22Rv1 (cell line): ENCODE measurements at regions not wholly inside any gene's neighbourhood (a gene's known extent, or its start where the extent isn't known, plus 50 kb on each side); places are given as distances from the start of the nearest gene placed in this dataset.

Experiments used
- H3K27ac ChIP-seq: fragments of 450-650 bp; 2 replicates; pipeline ENCODE4 v1.5.1; 2017
- ZFX ChIP-seq: fragments of 450-650 bp; IDR thresholded peaks from 2 replicates; pipeline ENCODE4 v1.6.1; 2017; ENCODE audit warnings: antibody characterized with exemption, borderline replicate concordance
- TF ChIP-seq, protein P1 (sequence below): fragments of 450-650 bp; IDR thresholded peaks from 2 replicates; pipeline ENCODE4 v1.5.1; 2017; ENCODE audit warnings: mild to moderate bottlenecking

DNA sequence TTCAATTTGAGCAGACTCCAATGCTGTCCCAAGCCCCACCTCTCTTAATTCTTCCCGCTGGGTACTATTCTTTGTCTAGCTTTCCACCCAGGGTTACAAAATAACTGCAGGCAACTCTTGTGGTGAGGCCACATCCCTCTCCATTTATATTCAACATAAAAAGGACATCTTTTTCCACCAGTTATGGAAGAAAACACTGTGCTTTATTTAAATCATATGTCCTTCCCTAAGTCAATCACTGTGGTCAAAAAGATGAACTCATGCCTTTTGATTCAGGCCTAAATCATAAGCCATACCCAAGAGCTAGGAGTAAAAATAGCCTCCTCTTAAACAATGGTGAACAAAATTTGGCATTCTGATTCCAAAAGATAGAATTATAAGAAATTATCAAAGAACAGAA, 386.0 kb downstream of the SEMA3D start:
- no peak overlapping the region for H3K27ac ChIP-seq
- TF ChIP-seq, protein P1, sequence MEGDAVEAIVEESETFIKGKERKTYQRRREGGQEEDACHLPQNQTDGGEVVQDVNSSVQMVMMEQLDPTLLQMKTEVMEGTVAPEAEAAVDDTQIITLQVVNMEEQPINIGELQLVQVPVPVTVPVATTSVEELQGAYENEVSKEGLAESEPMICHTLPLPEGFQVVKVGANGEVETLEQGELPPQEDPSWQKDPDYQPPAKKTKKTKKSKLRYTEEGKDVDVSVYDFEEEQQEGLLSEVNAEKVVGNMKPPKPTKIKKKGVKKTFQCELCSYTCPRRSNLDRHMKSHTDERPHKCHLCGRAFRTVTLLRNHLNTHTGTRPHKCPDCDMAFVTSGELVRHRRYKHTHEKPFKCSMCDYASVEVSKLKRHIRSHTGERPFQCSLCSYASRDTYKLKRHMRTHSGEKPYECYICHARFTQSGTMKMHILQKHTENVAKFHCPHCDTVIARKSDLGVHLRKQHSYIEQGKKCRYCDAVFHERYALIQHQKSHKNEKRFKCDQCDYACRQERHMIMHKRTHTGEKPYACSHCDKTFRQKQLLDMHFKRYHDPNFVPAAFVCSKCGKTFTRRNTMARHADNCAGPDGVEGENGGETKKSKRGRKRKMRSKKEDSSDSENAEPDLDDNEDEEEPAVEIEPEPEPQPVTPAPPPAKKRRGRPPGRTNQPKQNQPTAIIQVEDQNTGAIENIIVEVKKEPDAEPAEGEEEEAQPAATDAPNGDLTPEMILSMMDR: no peak
- TF ChIP-seq ZFX: no peak

DNA sequence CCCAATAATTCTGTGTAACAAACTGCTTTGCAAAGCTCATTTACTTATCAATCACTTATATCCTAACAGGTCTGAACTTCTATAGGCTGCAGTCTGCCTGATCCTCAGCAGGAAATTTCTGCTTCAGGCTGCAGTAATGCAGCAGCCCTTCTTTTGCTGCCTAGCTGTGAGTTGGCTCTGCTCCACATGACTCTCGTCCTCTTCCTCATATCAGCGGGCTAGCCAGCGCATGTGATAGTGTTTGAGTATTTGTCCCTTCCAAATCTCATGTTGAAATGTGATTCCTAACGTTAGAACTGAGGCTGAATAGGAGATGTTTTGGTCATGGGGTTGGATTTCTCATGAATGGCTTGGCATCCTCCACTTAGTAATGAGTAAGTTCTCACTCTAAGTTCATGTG, 387.8 kb downstream of the SEMA3D start:
- TF ChIP-seq, protein P1: no peak
- TF ChIP-seq ZFX: no peak

DNA sequence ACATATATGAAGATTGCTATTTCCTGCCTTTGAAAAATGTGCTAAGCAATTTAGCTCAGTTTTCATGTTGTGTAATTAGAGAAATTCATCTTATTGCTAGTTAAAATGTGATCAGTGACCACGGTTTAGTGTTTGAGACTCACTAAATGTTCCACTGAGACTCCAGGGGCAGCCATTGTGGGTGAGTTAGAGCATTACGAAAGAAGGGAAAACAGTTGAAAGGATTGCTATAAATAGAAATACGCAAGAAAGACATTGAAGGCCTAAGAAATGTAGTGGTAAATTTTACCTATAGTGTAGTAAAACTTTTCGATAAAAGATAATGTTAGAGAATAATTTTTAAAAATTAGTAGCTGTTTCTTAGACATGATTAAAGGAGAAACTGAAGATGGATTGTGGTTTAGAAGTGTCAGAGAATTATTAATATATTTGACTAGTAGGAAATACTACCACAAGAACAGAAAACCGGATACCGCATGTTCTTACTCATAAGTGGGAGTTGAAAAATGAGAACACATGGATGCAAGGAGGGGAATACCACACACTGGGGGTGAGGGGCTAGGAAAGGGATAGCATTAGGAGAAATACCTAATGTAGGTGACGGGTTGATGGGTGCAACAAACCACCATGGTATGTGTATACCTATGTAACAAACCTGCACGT, 394.5 kb downstream of the SEMA3D start:
- no peak overlapping the region for H3K27ac ChIP-seq
- no peak for TF ChIP-seq ZFX
- TF ChIP-seq, protein P1: no peak

More for the DNA sequence above, 387.8 kb downstream of the SEMA3D start:
- H3K27ac ChIP-seq: no peak overlapping the region

DNA sequence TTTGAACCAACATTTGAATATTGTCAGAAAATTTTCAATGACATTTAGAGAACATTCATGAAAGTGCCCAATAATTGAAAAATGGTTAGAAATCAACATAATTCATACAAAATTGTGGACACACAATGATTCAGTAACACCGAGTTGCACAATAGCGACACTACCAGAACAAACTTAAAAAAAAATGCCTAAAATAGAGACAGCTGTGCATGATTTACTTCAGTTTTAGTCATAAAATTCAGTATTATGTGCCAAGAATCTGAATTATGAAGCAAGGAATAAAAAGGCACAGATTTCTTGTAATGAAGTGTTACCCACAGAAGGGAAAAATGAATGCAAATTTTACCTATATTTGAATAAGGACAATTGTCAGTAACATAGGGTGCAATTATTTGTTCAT, 396.0 kb downstream of the SEMA3D start:
- H3K27ac ChIP-seq: no peak overlapping the region

DNA sequence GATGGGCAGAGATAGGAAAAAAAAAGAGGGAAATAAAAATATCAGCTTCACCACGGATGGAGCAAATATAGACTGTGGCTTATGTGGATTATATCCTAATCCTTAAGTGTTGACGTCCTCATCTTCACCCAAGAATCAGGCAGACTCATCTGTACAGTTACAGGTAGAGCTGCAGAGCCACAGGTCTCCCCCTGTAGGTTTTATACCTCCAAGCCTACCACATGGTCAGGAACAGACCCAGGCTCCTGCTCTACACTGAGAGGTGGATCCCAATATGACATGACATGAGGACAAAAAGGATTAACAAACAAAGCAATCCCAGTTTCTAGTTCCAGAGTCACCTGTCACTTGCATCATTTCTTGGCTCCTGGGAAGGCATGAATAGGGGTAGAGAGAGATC, 400.8 kb downstream of the SEMA3D start:
- TF ChIP-seq, protein P1: no peak
- no peak for TF ChIP-seq ZFX
- H3K27ac ChIP-seq: no peak overlapping the region

More for the DNA sequence above, 396.0 kb downstream of the SEMA3D start:
- TF ChIP-seq ZFX: no peak
- TF ChIP-seq, protein P1: no peak

DNA sequence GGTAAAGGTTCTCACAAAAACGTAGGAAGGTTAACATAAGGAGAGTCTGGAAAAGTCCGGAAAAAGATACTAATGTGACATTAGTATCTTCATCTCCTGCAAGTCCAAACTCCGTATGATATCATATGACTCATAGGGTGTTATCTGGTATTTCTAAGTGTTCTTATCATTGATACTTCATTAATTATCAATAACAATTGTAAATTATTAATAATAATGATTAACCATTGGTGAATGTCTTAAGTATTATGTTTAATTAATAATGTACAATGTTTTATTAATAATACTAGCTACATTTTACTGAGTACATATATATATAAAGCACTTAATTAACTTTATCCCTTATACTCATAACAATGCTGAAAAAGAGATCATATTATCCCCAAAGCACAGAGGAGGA, 402.4 kb downstream of the SEMA3D start:
- H3K27ac ChIP-seq: no peak overlapping the region
- TF ChIP-seq, protein P1: no peak
- TF ChIP-seq ZFX: no peak

DNA sequence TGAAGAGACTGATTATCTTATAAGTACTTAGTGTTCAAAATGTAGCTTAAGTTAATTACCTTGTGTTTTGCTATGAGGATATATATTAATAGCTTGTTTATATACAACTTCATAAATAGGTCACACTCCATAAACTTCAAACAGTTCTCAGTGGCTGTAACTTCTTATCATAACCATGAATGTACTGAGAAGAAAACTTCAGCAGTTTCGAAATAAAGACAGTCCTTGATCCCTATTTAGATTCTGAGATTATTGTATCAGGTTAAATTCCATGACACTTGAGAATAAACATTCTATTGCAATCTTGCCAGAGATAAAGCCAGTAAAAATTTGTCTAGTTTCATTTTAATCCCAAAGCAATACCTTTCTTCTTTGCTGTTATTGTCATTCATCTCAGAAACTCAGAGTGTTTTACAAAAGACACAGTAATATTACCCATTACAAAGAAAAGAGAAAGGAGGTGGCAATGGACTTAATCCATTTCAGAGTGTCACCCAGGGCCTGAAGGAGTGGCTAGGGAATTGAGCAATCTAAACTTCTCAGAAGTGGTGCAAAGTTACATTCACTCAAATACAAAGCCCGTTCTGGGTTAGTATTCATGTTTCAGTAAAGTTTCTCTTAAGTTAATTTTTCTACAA, 403.6 kb downstream of the SEMA3D start:
- H3K27ac ChIP-seq: no peak overlapping the region
- no peak for TF ChIP-seq ZFX
- TF ChIP-seq, protein P1: no peak
